Stomach (tissue), 8 donors: ENCODE measurements at regions not wholly inside any gene's neighbourhood (a gene's known extent, or its start where the extent isn't known, plus 50 kb on each side); places are given as distances from the start of the nearest gene placed in this dataset.
A peak's percentile ranks its signal among the peaks of the same experiment; 100 is the strongest.

Source experiments
- DNase-seq, 2 donors: peaks; one replicate each; pipeline versions ENCODE4 v3.0.0 to v3.0.0-alpha.2; 2013 to 2019
- H3K27ac ChIP-seq, 5 donors: fragments of 200-600 bp in 4 of 5; sonication (generic) in 4 of 5; one replicate each; pipeline ENCODE4 v1.5.1; 2013 to 2019; ENCODE audit warnings: mild to moderate bottlenecking in 1 of 5, moderate library complexity in 1 of 5
- H3K27me3 ChIP-seq, 3 donors: fragments of 200-600 bp; sonication (generic); one replicate each; pipeline ENCODE4 v1.5.1; 2017 to 2019; ENCODE audit warnings: mixed run types in 1 of 3
- H3K36me3 ChIP-seq, 4 donors: fragments of 200-600 bp; sonication (generic); 1 replicate in 3 of 4; 2 replicates in 1 of 4; pipeline ENCODE4 v1.5.1; 2016 to 2019
- H3K4me1 ChIP-seq, 4 donors: fragments of 200-600 bp; sonication (generic); one replicate each; pipeline ENCODE4 v1.5.1; 2016 to 2019
- H3K4me3 ChIP-seq, 4 donors: fragments of 200-600 bp; sonication (generic) in 3 of 4; one replicate each; pipeline ENCODE4 v1.5.1; 2016 to 2019; ENCODE audit warnings: mild to moderate bottlenecking in 1 of 4
- H3K9me3 ChIP-seq, 4 donors: fragments of 200-600 bp; sonication (generic); one replicate each; pipeline ENCODE4 v1.5.1; 2016 to 2019
- EP300 ChIP-seq: sonication (generic); formaldehyde crosslinking; IDR thresholded peaks from one replicate; pipeline ENCODE4 v1.6.1; 2017; ENCODE audit warnings: antibody characterized with exemption
- POLR2A ChIP-seq, 4 donors: fragments of 450-650 bp; IDR thresholded peaks; one replicate each; pipeline ENCODE4 v1.6.1; 2016; ENCODE audit warnings: antibody characterized with exemption in 4 of 4, control low read depth in 2 of 4, mild to moderate bottlenecking in 1 of 4, moderate library complexity in 1 of 4
- POLR2AphosphoS5 ChIP-seq, 3 donors: sonication (generic); formaldehyde crosslinking; IDR thresholded peaks; one replicate each; pipeline ENCODE4 v1.6.1; 2016; ENCODE audit warnings: antibody characterized with exemption in 3 of 3
- WGBS, 5 donors: extraction: QIAGEN DNeasy Blood & Tissue Kit in 3 of 5; methylation state at CpG; one replicate each; pipeline versions ENCODE4 v1.1.5 to v1.1.7; 2013 to 2018; 5-methylcytosine and 5-hydroxymethylcytosine counted together
- intact Hi-C: fragments of 100-400 bp; cut with DNase I; formaldehyde crosslinking; loops from one replicate; pipeline ENCODE4 v1.15.1; 2023; ENCODE audit warnings: low total_unique reads
- TF ChIP-seq, protein P1 (sequence below), 7 experiments: fragments of 450-650 bp in 4 of 7; fragments of 200-600 bp in 3 of 7; sonication (generic) in 3 of 7; IDR thresholded peaks; one replicate each; pipeline ENCODE4 v1.5.1; 2016 to 2019; ENCODE audit warnings: antibody characterized with exemption in 7 of 7, control low read depth in 2 of 7, mild to moderate bottlenecking in 1 of 7
- donor health status: healthy with polysubstance abuse.
- donor health status: Bipolar disorder and iron deficiency.
- donor health status: healthy.

GRCh38 chr15:97522347-97522746 is 438.2 kb upstream of the ARRDC4 start:
- DNase-seq = peak in 1 of 2 donors; percentile 19
- Histone ChIP-seq H3K4me1 (peaks cover 0 to 8% (median 0%) of the 10 kb centered on the region in 4 donors), H3K27me3 (no peaks in the 10 kb centered on the region), H3K4me3 (peak overlapping the region in 3 of 4 donors; percentile 18 to 30 (median 19)), H3K36me3 (no peaks in the 10 kb centered on the region), H3K27ac (no peak overlapping the region), H3K9me3 (no peaks in the 10 kb centered on the region)
- TF ChIP-seq POLR2AphosphoS5 (IDR thresholded peaks at IDR 0.05) (no peak), EP300 (no peak), POLR2A (IDR thresholded peaks at IDR 0.05) (no peak)
- TF ChIP-seq, protein P1, sequence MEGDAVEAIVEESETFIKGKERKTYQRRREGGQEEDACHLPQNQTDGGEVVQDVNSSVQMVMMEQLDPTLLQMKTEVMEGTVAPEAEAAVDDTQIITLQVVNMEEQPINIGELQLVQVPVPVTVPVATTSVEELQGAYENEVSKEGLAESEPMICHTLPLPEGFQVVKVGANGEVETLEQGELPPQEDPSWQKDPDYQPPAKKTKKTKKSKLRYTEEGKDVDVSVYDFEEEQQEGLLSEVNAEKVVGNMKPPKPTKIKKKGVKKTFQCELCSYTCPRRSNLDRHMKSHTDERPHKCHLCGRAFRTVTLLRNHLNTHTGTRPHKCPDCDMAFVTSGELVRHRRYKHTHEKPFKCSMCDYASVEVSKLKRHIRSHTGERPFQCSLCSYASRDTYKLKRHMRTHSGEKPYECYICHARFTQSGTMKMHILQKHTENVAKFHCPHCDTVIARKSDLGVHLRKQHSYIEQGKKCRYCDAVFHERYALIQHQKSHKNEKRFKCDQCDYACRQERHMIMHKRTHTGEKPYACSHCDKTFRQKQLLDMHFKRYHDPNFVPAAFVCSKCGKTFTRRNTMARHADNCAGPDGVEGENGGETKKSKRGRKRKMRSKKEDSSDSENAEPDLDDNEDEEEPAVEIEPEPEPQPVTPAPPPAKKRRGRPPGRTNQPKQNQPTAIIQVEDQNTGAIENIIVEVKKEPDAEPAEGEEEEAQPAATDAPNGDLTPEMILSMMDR (IDR thresholded peaks at IDR 0.05) = no peak
- WGBS, 5 donors = 70 to 87% (median 75%) methylated on average over 16 of the region's 16 CpGs
- intact Hi-C loops = no loop called here

GRCh38 chr15:97525809-97526208 is 434.7 kb upstream of the ARRDC4 start:
- Histone ChIP-seq H3K9me3 (no peaks in the 10 kb centered on the region), H3K27me3 (no peaks in the 10 kb centered on the region), H3K27ac (no peak overlapping the region), H3K4me3 (no peak overlapping the region), H3K4me1 (peaks cover 0 to 8% (median 0%) of the 10 kb centered on the region in 4 donors), H3K36me3 (no peaks in the 10 kb centered on the region)
- no peak for DNase-seq
- intact Hi-C loops = no loop called here
- TF ChIP-seq POLR2A (IDR thresholded peaks at IDR 0.05) (no peak), EP300 (no peak), POLR2AphosphoS5 (IDR thresholded peaks at IDR 0.05) (no peak)
- TF ChIP-seq, protein P1 (IDR thresholded peaks at IDR 0.05) = no peak

- TF ChIP-seq POLR2A (IDR thresholded peaks at IDR 0.05) = no peak
- TF ChIP-seq, protein P1 (IDR thresholded peaks at IDR 0.05) = no peak
- intact Hi-C loops = no loop called here
- Histone ChIP-seq H3K4me1 (no peaks in the 10 kb centered on the region), H3K9me3 (peaks cover 0 to 4% (median 0%) of the 10 kb centered on the region in 4 donors), H3K27me3 (no peaks in the 10 kb centered on the region), H3K27ac (no peak overlapping the region), H3K4me3 (no peak overlapping the region), H3K36me3 (no peaks in the 10 kb centered on the region)
- 69 to 85% (median 72%) methylated on average over 4 of the region's 4 CpGs for WGBS, 5 donors
- no peak for DNase-seq
Observed at GRCh38 chr15:97528238-97528637, 432.3 kb upstream of the ARRDC4 start.

DNA sequence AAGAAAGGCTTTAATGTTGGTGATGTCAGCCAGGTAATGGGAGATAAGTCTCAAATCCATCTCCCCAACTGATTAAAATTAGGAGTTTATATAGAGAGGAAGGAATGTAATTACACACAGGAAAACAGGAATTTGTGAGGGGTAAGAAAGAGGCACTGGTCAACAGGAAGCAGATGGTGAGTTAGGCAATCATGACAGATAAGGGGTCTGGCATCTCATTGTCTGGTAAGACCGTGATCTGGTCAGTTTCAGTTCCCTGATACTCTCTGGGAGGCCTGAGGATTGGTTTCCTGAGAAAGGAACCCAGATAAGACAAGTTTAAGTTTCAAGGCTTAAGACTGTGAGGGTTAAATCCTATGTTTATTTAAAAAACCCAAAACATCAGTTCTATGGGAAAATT is 414.7 kb upstream of the ARRDC4 start:
- Histone ChIP-seq H3K4me3 (no peak overlapping the region), H3K9me3 (peaks cover 0 to 51% (median 19%) of the 10 kb centered on the region in 4 donors), H3K27ac (no peak overlapping the region), H3K36me3 (no peaks in the 10 kb centered on the region), H3K4me1 (no peaks in the 10 kb centered on the region), H3K27me3 (no peaks in the 10 kb centered on the region)
- intact Hi-C loops = no loop called here
- 28 to 57% (median 32%) methylated on average over 1 of the region's 1 CpG for WGBS, 5 donors
- TF ChIP-seq POLR2A (IDR thresholded peaks at IDR 0.05) (no peak), EP300 (no peak), POLR2AphosphoS5 (IDR thresholded peaks at IDR 0.05) (no peak)
- TF ChIP-seq, protein P1 (IDR thresholded peaks at IDR 0.05) = no peak
- no peak for DNase-seq
